ENCODE measurements at regions not wholly inside any gene's neighbourhood (a gene's known extent, or its start where the extent isn't known, plus 50 kb on each side); places are given as distances from the start of the nearest gene placed in this dataset.

DNA sequence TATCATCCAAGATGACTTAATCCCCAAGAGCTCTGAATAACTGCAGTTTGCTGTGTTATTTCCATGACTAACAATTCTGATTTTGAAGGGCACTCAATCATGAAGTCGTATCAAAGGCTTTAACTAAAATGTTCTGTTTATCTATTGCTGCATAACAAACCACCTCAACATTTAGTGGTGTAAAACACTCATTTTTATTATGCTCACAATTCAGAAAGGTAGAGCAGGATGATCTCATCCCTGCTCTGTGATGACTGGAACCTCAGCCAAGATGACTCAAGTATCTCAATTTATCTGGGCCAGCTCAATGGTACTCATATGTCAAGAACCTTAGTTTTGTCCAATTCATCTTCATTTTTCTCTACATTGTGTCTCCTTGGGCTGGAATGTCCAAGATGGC lies 451.1 kb downstream of the PPARGC1A start:
- no TSS peak for BruUV-seq (replicated peaks)
- H3K27me3 ChIP-seq (ENCODE audit: low read length): no peaks in the 10 kb centered on the region
- ATAC-seq (no peak), DNase-seq (no peak)
- no peak overlapping the region for H3K4me2 ChIP-seq (ENCODE audit: low read length)
- H2AFZ ChIP-seq (ENCODE audit: low read length): no peak overlapping the region
- H3K27ac ChIP-seq (ENCODE audit: low read length): no peak overlapping the region
- H3K79me2 ChIP-seq (ENCODE audit: low read length): no peaks in the 10 kb centered on the region
- H3F3A ChIP-seq (ENCODE audit: low read length, unreplicated experiment): no peaks in the 10 kb centered on the region
- no peaks in the 10 kb centered on the region for H3K9me3 ChIP-seq (ENCODE audit: low read length)
- TF ChIP-seq, protein P1, sequence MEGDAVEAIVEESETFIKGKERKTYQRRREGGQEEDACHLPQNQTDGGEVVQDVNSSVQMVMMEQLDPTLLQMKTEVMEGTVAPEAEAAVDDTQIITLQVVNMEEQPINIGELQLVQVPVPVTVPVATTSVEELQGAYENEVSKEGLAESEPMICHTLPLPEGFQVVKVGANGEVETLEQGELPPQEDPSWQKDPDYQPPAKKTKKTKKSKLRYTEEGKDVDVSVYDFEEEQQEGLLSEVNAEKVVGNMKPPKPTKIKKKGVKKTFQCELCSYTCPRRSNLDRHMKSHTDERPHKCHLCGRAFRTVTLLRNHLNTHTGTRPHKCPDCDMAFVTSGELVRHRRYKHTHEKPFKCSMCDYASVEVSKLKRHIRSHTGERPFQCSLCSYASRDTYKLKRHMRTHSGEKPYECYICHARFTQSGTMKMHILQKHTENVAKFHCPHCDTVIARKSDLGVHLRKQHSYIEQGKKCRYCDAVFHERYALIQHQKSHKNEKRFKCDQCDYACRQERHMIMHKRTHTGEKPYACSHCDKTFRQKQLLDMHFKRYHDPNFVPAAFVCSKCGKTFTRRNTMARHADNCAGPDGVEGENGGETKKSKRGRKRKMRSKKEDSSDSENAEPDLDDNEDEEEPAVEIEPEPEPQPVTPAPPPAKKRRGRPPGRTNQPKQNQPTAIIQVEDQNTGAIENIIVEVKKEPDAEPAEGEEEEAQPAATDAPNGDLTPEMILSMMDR (conservative IDR thresholded peaks at IDR 0.05; ENCODE audit: low read depth, low read length): no peak
- TF ChIP-seq EZH2phosphoT487 (IDR thresholded peaks at IDR 0.05; ENCODE audit: borderline replicate concordance, low read length) (no peak), EZH2 (IDR thresholded peaks at IDR 0.05; ENCODE audit: low read length, unreplicated experiment) (no peak)
- no peaks in the 10 kb centered on the region for H3K9me2 ChIP-seq (replicated peaks; ENCODE audit: low read length)
- intact Hi-C loops (cut with micrococcal nuclease): no loop called here
- H3K36me3 ChIP-seq (ENCODE audit: low read depth, low read length): no peaks in the 10 kb centered on the region
- H3K4me3 ChIP-seq (ENCODE audit: low read length): no peak overlapping the region
- no peaks in the 10 kb centered on the region for H3K4me1 ChIP-seq (ENCODE audit: insufficient read depth, low read length)
- CTCF ChIA-PET: no interaction called here
- H3K9ac ChIP-seq (ENCODE audit: low read length): no peak overlapping the region
- H4K20me1 ChIP-seq (ENCODE audit: low read length): no peaks in the 10 kb centered on the region
- POLR2A ChIA-PET (ENCODE audit: unreplicated experiment): no interaction called here

DNA sequence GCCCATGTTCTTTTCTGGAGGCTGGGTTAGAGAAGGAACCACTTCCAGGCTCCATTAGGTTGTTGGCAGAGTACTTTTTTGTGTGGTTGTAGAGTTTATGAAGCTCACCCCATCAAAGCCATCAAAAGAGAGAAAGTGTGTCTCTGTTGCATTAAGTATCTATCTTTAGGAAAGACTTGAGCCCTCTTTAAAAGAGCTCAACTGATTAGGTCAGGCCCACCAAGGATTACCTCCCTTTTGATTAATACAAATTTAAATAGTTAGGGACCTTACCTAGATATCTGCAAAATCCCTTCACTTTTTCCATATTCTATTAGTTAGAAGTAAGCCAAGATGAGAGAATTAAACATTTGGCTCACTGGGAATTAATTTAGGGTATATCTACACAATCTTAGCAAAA lies 460.4 kb downstream of the PPARGC1A start:
- Histone ChIP-seq H3K27ac (ENCODE audit: low read length) (no peak overlapping the region), H2AFZ (ENCODE audit: low read length) (no peak overlapping the region), H3K79me2 (ENCODE audit: low read length) (no peaks in the 10 kb centered on the region), H3K9ac (ENCODE audit: low read length) (no peak overlapping the region), H4K20me1 (ENCODE audit: low read length) (no peaks in the 10 kb centered on the region), H3K9me2 (replicated peaks; ENCODE audit: low read length) (no peaks in the 10 kb centered on the region), H3K4me2 (ENCODE audit: low read length) (no peak overlapping the region), H3K4me1 (ENCODE audit: insufficient read depth, low read length) (no peaks in the 10 kb centered on the region), H3K9me3 (ENCODE audit: low read length) (no peaks in the 10 kb centered on the region), H3K4me3 (ENCODE audit: low read length) (no peak overlapping the region), H3K27me3 (ENCODE audit: low read length) (no peaks in the 10 kb centered on the region), H3F3A (ENCODE audit: low read length, unreplicated experiment) (no peaks in the 10 kb centered on the region), H3K36me3 (ENCODE audit: low read depth, low read length) (no peaks in the 10 kb centered on the region)
- ATAC-seq (no peak), DNase-seq (no peak)
- BruUV-seq (replicated peaks): no TSS peak
- TF ChIP-seq, protein P1 (conservative IDR thresholded peaks at IDR 0.05; ENCODE audit: low read depth, low read length): no peak
- no peak for TF ChIP-seq EZH2 (IDR thresholded peaks at IDR 0.05; ENCODE audit: low read length, unreplicated experiment)
- no peak for TF ChIP-seq EZH2phosphoT487 (IDR thresholded peaks at IDR 0.05; ENCODE audit: borderline replicate concordance, low read length)
- intact Hi-C loops (cut with micrococcal nuclease): no loop called here
- CTCF ChIA-PET: no interaction called here
- POLR2A ChIA-PET (ENCODE audit: unreplicated experiment): interaction anchor here (0.7 kb wide), 1 partner anchor 1466 kb away, joined by 3 read pairs; no protein-coding TSS in a partner anchor

DNA sequence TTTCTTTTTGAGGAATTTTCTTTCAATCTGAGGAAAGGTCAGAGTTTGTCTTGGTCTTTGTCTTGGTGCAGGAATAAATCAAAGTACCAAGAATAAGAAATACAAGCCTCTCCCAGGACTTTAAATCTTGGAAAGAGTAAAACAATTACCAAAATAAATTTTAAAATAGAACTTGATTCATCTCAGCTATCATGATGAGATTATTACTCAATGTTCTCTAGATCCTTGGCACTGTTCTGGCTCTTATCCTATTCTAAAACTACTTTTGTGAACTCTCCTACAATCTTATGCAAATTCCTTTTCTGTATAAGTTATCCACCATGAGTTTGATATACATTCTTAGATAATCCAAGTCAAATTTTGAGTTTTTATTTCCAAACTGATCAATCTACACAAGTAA lies 464.3 kb downstream of the PPARGC1A start:
- no peaks in the 10 kb centered on the region for H3K27me3 ChIP-seq (ENCODE audit: low read length)
- ATAC-seq (no peak), DNase-seq (no peak)
- H3K9me2 ChIP-seq (replicated peaks; ENCODE audit: low read length): no peaks in the 10 kb centered on the region
- no peaks in the 10 kb centered on the region for H4K20me1 ChIP-seq (ENCODE audit: low read length)
- H3K4me3 ChIP-seq (ENCODE audit: low read length): no peak overlapping the region
- H3F3A ChIP-seq (ENCODE audit: low read length, unreplicated experiment): no peaks in the 10 kb centered on the region
- no peak overlapping the region for H2AFZ ChIP-seq (ENCODE audit: low read length)
- ChIA-PET POLR2A (ENCODE audit: unreplicated experiment) (no interaction called here), CTCF (no interaction called here)
- H3K27ac ChIP-seq (ENCODE audit: low read length): no peak overlapping the region
- H3K4me2 ChIP-seq (ENCODE audit: low read length): no peak overlapping the region
- no peaks in the 10 kb centered on the region for H3K4me1 ChIP-seq (ENCODE audit: insufficient read depth, low read length)
- no TSS peak for BruUV-seq (replicated peaks)
- intact Hi-C loops (cut with micrococcal nuclease): no loop called here
- H3K79me2 ChIP-seq (ENCODE audit: low read length): no peaks in the 10 kb centered on the region
- no peaks in the 10 kb centered on the region for H3K9me3 ChIP-seq (ENCODE audit: low read length)
- TF ChIP-seq, protein P1 (conservative IDR thresholded peaks at IDR 0.05; ENCODE audit: low read depth, low read length): no peak
- no peak for TF ChIP-seq EZH2phosphoT487 (IDR thresholded peaks at IDR 0.05; ENCODE audit: borderline replicate concordance, low read length)
- no peak for TF ChIP-seq EZH2 (IDR thresholded peaks at IDR 0.05; ENCODE audit: low read length, unreplicated experiment)
- H3K9ac ChIP-seq (ENCODE audit: low read length): no peak overlapping the region
- H3K36me3 ChIP-seq (ENCODE audit: low read depth, low read length): no peaks in the 10 kb centered on the region

All from PC-3 (cell line).